HS-27A (cell line): ENCODE measurements at regions not wholly inside any gene's neighbourhood (a gene's known extent, or its start where the extent isn't known, plus 50 kb on each side); places are given as distances from the start of the nearest gene placed in this dataset.
"Not testable (repeated sequence)": the region's sequence is repeated elsewhere in the genome, so short reads cannot be mapped to it uniquely, and the experiment has no call there.

Source experiments
- DNase-seq: peaks from one replicate; pipeline ENCODE4 v3.0.0-alpha.2; 2012; ENCODE audit warnings: low read depth, missing footprints

DNA sequence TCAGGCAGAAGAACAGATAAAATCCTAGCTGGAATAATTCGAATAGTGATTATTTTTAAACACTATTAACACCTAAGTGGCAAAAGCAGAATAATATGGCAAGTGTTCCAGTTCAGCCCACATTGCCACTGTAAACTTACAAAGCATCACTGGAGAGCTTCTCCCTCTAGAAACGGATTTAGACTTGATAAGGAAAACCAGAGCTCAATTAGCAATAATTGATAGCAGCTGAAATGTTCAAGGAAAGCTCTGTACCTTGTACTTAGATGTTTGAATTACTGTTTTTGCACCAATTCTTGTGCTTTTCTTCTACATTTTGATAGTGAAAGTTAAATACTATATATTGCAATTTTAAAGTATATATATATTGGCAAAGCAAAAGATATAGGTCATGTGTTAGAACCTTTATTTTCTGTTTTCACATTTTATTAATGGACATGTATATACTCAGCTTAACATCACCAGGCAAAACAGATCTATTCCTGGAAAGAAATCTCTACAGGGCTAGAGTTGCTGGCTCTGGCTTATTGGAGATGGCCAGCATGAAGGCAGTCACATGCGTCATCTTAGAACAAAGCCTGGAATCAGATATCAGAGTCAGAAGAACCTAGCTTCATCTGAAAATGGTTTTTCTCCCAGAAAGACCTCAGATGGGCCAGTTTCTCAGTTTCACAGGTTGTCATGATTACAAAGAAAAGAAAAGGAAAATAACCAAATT is 149.1 kb upstream of the CTAGE1 start:
- no peak for DNase-seq

DNA sequence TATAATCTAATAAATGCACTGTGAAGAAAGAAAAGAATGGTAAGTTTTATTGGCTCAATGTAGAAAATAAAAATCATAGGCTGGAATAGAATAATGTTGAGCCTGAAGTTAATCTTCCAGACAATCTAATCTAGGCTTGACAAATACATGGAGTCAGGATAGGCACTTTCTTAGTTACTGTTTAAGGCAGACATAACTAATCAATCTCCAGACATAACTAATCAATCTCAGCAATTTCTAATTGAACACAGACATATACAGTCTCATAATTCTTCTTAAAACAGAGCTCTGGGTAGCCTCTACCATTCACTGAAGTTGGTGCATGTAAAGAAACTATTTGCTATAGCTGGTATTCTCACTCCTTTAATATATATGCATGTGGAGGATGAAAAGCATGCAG is 150.1 kb upstream of the CTAGE1 start:
- DNase-seq: no peak

DNA sequence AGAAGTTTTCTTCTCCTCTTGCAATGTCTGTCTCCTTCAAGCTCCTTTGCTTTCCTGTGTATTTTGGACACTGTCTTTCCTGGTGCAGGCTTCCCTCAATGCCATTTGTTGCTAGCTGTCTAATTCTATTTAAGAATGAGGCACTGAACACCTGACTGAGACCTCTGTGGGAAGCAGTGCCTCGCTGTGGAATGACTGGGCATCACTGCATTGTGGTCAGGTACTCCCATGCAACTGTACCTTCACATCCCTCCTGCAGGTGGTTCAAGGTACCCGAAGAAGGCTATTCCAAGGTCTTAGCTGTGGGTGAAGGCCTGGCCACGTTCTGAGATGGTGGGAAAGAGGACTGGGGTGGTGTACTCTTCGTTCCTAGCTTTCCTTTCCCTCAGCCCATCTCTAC is 152.8 kb upstream of the CTAGE1 start:
- no peak for DNase-seq

DNA sequence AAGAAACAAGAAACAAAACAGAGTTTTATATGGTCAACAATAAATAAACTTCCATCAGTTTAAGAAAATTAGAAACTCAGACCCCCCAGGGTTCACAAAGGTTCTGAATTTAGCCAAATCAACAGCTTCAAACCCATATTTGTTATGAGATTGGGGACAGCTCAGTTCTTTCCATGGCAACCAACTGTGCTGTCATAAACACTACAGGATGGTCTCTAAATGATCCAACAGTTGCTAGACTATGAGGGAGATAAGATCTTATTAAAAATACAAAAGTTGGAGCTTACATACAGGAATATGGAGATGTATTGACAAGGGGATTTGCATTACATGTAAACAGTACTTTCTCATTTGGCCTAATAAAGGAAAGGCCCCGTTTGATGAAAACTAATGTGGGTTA is 154.6 kb upstream of the CTAGE1 start:
- no peak for DNase-seq

DNA sequence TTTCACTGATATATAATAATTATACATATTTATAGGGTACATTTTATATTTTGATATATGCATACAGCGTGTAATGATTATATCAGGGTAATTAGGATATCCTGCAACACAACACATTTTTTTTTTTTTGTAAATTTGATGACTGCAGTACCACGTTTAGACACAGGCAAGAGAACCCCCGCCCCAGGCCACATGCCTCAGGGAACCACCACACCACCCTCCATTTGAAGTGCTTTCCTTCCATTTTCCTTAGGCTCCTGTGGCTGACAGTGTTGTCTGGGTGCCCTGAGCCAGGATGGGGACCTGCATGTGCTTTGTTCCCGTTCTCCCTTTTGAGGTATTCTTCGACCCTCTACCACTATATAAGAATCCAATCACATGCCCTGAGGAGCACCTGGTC is 161.6 kb upstream of the CTAGE1 start:
- DNase-seq: no peak

DNA sequence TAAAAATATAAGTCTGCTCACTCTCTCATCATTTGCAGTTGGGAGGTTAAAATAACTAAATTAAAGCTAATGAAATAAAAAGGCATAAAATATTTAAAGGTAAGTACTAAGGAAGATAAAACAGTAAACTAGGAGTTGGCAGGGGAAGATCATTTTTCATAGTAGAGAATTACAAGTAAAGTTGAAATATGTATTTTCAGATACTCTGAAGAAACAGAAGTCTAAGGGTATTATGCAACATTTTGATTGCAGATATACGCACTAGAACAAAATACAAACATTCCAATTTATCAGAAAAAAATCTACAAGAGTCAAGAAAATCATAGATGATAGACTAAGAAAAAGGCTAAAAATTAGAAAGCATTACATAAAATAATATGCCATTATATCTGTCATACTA is 167.6 kb upstream of the CTAGE1 start:
- no peak for DNase-seq

DNA sequence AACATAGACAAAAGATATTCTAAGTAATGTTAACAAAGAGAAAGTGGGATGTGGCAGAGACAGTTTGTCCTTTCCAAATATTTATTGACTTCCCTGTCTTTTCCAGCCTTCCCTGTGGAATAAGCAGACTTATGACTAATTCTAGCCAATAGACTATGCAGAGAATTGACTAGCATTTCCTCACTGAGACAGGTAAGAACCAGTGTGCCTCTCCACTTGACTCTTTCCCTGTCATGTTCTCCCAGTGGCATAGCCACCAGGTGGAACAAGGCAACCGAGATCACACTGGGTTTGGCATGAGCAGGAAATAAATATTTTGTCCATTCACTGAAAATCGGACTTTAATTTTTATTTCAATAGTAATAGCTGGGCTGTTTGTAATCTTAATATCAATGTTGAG is 168.1 kb upstream of the CTAGE1 start:
- no peak for DNase-seq

DNA sequence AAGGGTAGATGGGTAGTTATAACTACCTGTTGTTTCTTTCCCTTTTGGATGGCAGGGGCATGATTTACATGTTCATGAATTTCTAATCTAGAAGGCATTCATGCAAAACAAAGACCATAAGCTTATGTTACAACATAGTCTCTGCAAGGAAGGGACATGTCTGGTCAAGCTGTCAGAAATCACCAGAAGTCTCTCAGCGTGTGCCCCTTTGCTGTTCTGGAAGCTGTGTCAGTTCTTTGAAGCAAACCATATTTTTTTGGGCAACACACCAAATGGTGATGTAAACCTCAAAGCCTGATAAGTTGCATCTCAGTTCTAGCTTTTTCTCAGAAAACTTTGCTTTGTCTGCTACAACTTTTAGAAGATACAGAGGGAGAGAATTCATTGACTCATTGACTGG is 173.5 kb upstream of the CTAGE1 start:
- no peak for DNase-seq

DNA sequence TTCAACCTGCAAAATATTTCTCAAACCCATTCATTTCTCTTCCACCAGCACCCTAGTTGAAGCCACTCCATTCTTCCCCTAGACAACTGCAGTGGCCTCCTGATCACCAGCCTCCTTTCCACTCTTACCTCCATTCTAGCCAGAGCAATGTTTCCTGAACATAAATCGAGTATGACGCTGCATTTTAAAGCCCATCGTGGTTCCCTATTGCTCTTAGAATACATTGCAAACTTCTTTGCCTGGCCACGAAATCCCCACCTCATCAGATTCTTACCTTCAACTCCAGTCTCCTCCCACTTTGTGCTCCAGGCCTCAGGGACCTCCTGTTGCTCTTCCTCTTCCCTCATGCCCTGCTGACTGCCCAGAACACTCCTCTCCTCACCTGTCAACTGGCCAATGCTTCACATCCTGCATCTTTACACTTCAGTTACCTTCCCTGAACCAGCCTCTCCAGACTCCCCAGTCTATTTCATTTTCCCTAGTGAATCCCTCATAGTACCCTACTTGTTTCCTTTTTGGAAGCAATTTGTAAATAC is 176.5 kb upstream of the CTAGE1 start:
- DNase-seq: no peak

DNA sequence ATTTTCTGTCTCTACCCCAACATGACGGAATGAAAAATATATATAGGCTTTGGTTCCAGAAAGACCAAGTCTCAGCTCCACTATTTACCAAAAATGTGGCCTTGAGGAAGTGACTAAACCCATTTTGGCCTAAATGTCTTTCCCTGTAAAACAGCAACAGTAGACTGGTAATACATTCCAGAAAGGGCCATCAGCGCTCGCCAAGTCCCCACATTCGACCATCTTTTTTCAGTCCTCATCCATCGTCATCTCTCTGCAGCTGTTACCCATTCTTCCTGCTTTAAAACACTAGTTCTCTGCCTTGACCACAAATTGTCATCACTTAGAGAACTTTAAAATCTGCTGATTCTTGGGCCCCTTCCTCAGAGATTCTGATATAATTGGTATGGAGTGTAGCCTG is 183.8 kb upstream of the CTAGE1 start:
- no peak for DNase-seq

DNA sequence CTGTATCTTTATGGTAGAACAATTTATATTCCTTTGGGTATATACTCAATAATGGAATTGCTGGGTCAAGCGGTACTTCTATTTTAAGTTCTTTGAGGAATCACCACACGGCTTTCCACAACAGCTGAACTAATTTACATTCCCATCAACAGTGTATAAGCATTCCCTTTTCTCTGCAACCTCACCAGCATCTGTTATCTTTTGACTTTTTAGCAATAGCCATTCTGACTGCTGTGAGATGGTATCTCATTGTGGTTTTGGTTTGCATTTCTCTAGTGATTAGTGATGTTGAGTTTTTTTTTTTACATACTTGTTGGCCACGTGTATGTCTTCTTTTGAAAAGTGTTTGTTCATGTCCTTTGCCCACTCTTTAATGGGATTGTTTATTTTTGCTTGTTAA is 184.7 kb upstream of the CTAGE1 start:
- DNase-seq: not testable (repeated sequence)

DNA sequence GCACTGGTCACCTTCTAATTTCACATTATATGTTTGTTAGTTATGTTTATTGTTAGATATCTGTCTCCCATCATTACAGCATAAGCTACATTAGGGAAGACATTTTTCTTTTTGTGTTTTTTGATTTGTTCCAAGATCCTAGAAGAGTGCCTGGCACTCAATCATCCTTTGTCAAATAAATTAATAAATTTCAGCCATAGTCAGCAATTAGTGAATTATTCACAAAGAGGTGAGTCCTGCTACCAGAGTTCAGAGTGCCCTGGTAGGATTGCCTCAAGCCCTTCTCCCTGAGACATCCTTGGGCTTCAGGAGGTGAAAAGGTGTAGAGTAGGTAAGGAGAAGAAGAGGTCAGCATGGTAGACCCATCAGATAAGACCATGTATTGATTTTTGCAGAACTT is 186.2 kb upstream of the CTAGE1 start:
- no peak for DNase-seq

DNA sequence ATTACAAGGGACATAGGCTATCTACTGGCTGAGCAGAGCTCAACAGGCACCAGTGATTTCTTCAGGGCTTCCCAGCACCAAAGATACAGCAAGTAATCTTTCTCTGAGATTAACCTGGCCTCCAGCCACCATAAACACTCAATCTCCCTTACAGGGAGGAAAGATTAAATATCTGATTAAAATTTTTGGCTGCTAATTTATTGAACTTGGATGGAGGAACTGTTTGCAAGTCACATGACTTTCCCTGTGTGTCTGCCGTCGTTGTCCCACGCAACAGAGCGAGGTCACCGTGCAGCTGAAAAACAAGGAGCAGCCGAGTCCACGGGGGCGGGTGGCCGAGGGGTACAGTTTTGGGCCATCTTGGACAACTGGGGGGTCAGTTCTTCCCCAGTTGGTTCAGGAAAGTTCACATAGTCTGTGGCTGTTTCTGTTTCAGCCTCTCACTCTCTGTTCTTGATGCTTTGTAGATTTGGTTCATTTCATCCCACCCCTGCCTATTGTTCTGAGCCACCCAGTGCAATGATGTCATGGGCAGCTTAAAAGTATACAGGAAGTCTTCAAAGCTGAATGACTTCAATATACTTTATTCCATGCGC is 186.8 kb upstream of the CTAGE1 start:
- DNase-seq: no peak

DNA sequence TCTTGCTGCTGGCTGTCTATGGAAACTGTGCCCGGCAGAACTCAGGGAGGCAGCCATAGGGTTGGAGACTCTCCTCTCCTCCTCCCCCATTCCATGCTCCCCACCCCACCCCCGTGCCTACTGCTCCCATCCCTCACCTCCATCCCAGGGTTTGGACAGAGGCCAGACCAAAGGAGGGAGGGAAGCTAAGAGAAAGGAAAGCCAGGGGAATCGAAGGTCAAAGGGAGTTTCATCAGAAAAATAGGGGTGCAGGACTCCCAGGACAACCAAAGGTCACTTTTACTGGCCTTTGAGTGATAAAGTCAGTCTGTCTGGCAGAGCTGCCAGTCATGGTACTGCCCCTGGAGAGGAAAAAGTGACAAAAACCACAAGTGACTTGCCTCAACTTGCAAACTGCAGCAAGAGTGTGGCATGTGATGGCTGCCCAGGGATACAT is 187.3 kb upstream of the CTAGE1 start:
- DNase-seq: no peak

DNA sequence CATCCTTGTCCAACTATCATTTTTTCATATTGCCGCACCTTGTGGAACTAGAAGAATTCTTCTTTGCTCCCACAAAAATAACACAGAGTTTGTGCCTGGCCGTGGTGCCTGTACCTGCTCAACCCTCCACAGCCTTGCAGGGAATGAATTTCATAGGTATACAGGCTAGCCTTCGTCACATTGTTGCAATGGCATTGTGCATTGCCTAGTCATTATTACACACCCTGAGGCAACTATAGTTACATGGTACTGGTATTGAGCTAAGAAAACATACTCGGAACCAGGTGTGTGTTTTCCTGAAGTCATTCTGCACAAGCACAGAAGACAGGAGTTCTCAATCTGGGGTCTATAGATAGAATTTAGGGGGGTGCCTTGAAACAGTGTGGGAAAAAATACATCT is 188.0 kb upstream of the CTAGE1 start:
- no peak for DNase-seq

DNA sequence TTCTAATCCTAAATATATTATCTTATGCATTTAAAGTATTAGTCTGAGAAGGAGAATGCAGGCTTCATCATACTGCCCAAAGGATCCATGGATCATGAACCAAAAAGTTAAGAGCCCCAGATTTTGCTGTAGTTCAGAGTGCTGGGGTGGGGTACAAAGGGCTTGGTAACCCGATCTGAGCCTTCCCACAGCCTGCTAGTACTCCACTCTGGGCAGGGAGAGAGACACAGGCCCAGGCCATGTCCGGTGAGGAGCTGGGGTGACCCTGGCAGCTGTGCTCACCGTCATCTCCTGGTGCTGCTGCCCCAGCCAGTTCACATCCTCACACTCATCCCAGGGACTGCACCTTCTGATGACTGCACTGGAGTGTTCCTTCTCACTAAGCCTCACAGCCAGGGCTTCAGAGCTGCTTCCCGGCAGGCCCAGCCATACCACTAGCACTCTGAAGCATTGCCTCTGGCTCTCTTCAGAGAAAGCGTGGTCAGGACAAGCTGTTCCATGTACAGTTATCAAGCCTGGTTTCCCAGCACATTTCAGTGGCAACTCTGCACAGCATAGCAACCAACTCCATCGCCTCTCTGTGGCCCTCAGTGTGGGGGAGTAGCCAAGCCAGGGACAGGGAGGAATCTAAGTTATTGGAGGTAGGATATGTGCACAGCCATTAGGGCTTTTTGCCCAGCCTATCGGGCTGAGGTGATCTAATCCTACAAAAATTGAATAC is 189.0 kb upstream of the CTAGE1 start:
- DNase-seq: no peak

DNA sequence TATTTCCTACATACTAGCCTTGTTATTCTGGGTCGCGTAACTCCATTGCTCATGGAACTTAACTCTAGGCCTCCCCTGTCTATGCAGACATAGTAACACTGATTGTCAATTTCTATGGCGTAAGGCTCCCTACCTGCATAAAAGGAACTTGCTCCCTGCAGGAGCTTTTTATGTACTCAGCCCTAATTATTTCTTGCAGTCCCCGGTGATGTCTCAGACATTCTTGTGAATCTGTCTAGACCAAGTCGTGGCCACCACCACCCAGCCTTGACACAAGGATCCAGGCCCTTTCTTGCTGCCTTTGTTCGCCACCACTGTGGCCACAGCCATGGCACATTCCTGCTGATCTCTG is 189.5 kb upstream of the CTAGE1 start:
- DNase-seq: no peak

DNA sequence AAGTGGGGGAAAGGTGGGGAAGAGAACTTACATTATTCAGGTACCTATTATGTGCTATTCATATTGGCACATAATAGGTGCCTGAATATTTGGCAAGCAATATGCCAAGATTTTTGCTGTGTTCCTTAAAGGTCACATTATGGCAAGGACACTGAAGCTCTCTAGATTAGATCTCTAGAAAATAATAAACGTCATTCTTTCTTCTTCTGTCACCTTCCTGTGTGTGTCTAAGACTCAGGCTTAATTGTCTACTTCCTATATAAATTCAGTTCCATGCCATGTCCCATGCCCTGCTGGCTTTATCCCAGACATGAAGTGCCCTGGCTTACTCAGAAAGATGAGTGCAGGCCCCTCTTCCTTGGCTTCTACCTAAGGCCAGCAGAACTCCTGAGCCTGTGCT is 191.1 kb upstream of the CTAGE1 start:
- no peak for DNase-seq

DNA sequence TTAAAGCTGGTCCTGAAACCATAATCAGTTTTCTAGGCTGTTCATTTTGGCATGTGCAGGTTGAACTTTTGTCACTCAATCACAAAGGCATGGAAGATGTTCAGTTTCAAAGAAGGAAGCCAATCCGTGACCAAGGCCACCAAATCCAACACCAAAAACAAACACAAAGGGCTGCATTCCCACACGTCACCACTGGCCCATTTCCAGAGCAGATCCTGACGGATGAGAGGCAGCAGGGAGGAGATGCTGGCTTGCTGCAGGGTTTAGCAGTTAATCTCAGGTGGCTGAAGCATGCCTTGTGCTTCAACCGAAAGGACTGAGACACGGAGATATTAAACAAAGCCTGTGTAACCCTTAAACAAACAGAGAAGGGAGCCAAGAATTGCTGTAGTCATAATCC is 191.9 kb upstream of the CTAGE1 start:
- no peak for DNase-seq

DNA sequence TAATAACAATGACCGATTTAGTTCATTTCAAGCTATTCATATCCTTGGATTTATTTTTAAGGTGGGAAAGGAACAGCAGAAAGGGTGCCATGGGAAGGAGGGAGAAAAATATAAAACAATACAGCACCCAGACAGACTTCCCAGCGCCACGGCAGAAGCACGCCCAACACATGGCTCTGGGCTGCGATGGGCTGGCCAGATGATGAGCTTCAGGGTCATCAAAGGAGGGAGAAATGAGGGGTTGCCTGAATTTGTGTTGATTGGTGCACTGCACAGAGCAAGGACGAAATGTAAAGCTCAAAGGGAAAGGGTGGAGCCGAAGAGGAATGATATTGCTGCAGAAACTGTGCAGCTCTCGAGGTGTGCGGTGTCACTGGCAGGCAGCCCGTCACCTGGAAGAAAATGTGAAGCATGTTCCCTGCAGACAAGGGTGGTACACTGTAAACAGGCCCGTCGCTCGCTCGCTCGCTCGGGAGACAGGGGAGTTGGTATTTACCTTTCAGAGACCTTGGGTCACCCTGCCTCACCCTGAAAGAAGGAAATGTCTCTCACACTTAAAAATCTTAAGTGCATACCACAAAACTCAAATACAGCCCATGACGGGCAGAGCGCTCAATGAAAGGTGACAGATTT is 195.5 kb upstream of the CTAGE1 start:
- no peak for DNase-seq

DNA sequence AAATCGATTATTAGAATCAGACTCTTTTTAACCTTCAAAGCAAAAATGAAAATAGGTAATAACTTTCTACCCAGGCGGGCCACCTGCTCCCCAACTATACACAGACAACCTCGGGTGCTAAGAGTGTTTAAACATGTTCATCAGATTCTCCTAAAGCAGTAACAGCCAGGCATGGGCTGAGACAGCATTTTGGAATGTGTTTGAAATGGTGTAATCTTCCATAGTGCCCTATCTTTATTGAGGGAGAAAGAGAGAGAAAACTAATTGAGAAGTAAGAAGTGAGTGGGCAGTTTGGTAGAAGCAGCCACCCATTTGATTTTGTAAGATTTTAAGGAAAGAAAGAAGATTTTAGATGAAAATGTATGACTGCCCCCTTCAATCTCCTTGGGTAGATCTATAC is 196.1 kb upstream of the CTAGE1 start:
- DNase-seq: no peak

DNA sequence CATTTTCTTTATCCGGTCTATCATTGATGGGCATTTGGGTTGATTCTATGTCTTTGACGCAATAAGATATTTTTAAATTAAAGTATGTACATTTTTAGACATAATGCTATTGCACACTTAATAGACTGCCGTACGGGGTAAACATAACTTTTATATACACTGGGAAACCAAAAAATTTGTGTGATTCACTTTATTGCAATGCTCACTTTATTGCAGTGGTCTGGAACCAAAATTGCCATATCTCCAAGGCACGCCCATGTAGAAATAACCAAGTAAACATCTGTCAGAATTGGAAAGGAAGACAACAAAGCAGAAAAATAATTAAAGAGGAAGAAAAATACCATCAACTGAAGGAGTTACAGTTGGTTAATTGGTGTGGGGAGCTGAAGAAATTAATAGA is 205.8 kb upstream of the CTAGE1 start:
- DNase-seq: no peak

DNA sequence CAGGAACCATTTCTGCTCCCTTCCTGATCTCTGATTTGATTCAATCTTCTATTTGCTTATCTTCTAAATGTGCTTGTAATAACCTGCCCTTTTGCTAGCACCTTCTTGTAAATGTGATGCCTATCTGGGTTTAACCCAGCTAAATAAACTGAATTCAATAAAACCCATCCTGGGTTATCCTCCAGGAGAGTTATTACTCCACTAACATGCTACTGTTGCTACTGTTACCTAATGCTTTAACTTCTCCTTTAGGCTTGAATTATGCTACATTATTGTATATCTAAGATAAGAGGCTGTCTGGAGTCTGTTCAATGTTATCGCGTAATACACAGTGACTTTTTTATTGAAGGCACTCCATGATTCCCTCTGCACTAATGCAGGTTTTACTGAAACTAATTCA is 206.5 kb upstream of the CTAGE1 start:
- no peak for DNase-seq
